22Rv1 (cell line): ENCODE measurements at regions not wholly inside any gene's neighbourhood (a gene's known extent, or its start where the extent isn't known, plus 50 kb on each side); places are given as distances from the start of the nearest gene placed in this dataset.

Source experiments
- H3K27ac ChIP-seq: fragments of 450-650 bp; 2 replicates; pipeline ENCODE4 v1.5.1; 2017
- ZFX ChIP-seq: fragments of 450-650 bp; IDR thresholded peaks from 2 replicates; pipeline ENCODE4 v1.6.1; 2017; ENCODE audit warnings: antibody characterized with exemption, borderline replicate concordance
- TF ChIP-seq, protein P1 (sequence below): fragments of 450-650 bp; IDR thresholded peaks from 2 replicates; pipeline ENCODE4 v1.5.1; 2017; ENCODE audit warnings: mild to moderate bottlenecking

DNA sequence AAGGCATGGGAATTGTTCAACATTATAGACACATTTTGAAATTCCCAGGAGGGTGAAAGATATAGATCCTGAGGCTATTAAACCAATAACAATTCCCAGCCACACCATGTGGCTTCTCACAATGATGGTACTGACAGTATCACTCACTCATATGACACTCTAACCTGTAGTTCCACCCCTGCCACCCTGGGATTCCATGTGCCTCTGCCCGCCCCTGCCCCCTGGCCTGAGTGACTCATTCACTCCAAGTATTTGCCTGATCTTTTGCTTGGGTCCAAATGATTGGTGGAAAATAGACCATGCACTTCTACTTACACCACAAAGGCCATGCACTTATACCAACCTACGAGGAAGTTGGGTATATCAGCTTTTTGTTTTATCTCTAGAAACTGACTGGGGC is 305.2 kb upstream of the DAB2 start:
- H3K27ac ChIP-seq: no peak overlapping the region
- TF ChIP-seq, protein P1, sequence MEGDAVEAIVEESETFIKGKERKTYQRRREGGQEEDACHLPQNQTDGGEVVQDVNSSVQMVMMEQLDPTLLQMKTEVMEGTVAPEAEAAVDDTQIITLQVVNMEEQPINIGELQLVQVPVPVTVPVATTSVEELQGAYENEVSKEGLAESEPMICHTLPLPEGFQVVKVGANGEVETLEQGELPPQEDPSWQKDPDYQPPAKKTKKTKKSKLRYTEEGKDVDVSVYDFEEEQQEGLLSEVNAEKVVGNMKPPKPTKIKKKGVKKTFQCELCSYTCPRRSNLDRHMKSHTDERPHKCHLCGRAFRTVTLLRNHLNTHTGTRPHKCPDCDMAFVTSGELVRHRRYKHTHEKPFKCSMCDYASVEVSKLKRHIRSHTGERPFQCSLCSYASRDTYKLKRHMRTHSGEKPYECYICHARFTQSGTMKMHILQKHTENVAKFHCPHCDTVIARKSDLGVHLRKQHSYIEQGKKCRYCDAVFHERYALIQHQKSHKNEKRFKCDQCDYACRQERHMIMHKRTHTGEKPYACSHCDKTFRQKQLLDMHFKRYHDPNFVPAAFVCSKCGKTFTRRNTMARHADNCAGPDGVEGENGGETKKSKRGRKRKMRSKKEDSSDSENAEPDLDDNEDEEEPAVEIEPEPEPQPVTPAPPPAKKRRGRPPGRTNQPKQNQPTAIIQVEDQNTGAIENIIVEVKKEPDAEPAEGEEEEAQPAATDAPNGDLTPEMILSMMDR: no peak
- no peak for TF ChIP-seq ZFX

DNA sequence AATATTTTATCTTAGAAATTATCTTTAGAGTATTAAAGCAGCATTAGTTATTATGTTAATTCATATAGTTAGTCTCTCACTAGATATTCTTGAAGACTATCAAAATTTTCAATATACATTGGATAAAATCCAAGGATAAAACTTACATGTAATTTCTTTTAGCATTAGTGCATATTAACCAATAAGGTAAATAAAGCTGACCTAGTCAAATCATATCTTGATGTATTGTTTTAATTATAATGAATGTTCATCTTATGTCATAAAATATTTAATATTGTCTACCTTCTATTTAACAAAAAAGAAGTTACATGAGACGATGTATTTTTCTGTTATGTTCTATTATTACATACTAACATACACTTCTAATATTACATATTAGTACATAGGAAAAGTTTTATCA is 301.7 kb upstream of the DAB2 start:
- no peak for TF ChIP-seq ZFX
- TF ChIP-seq, protein P1: no peak

DNA sequence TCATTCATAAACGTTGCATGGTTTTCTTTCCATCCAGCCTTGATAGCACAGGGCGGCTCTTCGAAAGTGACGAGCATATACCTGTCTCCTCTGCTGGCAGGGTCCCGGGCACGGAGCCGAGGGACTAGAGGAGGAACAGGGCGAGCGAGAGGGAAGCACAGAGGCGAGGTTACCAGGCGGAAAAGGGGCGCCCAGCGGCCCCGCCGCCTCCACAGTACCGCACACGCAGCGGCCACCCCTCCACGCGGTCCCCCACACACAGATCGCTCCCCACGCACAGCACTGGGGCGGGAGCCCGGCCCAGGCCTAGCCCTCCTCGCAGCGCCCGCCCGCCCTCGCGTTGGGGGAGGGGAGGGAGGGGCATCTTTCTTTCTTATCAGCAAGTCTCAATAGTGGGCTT is 296.6 kb upstream of the DAB2 start:
- no peak for TF ChIP-seq ZFX
- TF ChIP-seq, protein P1: no peak
- H3K27ac ChIP-seq: no peak overlapping the region

More for the DNA sequence above, 301.7 kb upstream of the DAB2 start:
- no peak overlapping the region for H3K27ac ChIP-seq

DNA sequence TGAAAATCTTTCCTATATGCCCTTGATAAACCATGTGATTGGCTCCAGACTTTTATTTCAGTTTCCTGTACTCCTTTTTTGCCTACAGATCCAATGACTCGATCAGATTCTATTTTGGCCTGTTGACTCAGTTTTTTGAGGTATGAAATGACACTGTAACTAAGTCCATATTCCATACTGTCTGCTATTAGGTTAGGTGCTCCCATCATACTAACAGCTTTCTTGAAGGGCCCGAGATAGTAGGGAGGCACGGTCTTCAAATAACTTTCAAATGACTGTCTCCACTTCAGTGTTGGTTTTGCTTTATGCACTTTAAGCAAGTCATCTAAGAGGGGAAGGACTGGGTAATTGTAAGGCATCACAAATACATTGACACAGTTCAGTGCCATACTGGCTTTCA is 295.4 kb upstream of the DAB2 start:
- no peak overlapping the region for H3K27ac ChIP-seq
- TF ChIP-seq, protein P1: no peak
- TF ChIP-seq ZFX: no peak

DNA sequence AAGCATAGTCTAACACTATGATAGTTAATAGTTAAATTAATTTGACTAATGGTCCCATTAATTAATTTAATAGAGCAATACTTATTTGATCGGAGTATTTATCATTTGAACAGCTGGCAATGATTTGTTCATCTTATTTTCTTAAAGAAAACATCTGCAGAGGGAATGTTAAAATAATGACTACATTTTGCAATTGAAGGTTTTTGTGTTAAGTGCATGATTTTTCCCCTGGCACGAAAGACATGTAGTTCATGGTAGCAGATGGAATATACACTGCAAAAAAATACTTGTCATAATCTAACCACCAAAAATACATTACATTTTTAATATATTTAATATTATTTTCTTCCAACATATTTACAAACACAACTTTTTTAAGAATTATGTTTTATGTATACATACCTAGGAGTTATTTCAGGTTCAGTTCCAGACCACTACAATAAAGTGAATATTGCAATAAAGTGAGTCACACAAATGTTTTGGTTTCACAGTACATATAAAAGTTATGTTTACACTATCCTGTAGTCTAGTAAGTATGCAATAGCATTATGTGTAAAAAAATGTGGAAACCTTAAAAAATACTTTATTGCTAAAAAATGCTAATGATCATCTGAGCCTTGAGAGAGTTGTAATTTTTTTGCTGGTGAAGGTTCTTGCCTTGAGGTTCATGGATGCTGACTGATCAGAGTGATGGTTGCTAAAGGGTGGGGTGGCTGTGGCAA is 292.6 kb upstream of the DAB2 start:
- TF ChIP-seq, protein P1: no peak
- TF ChIP-seq ZFX: no peak
- peak overlapping the region; percentile 87 for H3K27ac ChIP-seq

DNA sequence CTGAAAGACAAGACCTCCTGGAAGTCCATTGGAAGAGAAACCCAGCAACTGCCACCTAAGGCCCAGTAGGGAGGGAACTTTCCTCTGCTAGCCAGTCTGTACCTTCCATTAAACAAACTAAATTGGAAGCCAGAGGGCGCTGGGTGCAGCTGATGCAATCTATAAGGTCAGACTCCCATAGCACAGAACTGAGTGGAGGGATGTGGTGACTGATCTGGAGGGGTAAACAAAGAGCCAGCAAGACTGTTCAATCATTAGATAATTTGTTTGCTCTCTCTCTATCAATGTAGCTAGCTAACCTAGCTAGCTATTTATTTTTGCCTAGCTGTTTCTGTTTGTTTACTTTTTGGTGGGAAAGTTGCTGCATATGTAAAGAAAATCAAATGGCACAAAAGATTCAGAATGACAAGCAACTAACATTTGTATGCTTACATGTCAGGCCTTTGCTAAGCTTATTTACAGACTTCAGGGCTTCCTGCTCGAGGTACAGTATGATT is 291.8 kb upstream of the DAB2 start:
- H3K27ac ChIP-seq: peak overlapping the region; percentile 87
- TF ChIP-seq ZFX: no peak
- TF ChIP-seq, protein P1: peak; percentile 77

DNA sequence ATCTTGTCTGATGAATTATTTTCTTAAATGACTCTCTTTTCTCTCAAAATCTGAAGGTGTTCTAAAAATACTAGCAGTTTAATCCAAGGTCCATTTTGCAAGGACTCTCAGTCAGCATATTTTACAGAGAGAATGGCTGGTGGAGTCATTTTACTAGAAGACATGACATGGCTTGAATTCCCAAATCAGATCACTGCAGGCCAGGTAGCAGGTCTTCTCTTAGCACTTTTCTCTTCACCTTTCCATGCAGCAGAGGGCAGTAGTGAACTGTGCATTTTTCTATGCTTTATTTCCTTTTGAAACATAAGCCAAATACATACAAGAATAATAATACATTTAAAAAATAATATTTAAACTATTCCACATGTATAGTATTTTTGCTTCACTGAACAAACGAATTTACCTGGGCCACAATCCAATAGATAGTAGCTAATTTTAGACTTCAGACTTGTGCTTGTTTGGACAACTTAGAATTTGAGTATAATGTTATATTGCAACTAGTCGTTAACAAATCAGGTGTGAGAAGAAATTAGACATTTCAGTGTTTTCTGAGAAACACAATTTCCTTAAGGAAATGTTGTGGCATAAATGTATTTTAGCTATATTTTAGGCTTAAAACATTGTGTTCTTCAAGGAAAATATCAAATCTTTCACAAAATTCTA is 289.4 kb upstream of the DAB2 start:
- H3K27ac ChIP-seq: peak overlapping the region; percentile 87
- no peak for TF ChIP-seq ZFX
- TF ChIP-seq, protein P1: peak; percentile 86
